Body of pancreas (tissue), 4 donors: ENCODE measurements at regions not wholly inside any gene's neighbourhood (a gene's known extent, or its start where the extent isn't known, plus 50 kb on each side); places are given as distances from the start of the nearest gene placed in this dataset.

Experiments used
- ATAC-seq: fragments of 150-250 bp; one replicate; pipeline ENCODE4 v1.9.1; 2016
- DNase-seq, 4 donors: peaks; one replicate each; pipeline ENCODE4 v3.0.0-alpha.2; 2019
- H3K27ac ChIP-seq, 4 donors: fragments of 200-600 bp; sonication (generic); 1 replicate in 3 of 4; 2 replicates in 1 of 4; pipeline versions ENCODE4 v1.5.1 to v1.6.1; 2016 to 2019; ENCODE audit warnings: mild to moderate bottlenecking in 1 of 4, mixed read lengths in 1 of 4, moderate library complexity in 1 of 4
- H3K27me3 ChIP-seq, 2 donors: fragments of 200-600 bp; sonication (generic); one replicate each; pipeline ENCODE4 v1.6.0; 2016; ENCODE audit warnings: mild to moderate bottlenecking in 1 of 2
- H3K36me3 ChIP-seq, 2 donors: fragments of 200-600 bp; sonication (generic); replicated peaks in 1 of 2; 2 replicates each; pipeline ENCODE4 v1.5.1; 2016; ENCODE audit warnings: low read depth in 2 of 2; ENCODE audit not compliant: insufficient read depth in 1 of 2
- H3K4me1 ChIP-seq: fragments of 200-600 bp; sonication (generic); one replicate; pipeline ENCODE4 v1.6.0; 2016
- H3K4me3 ChIP-seq, 2 donors: fragments of 200-600 bp; sonication (generic); 1 replicate in 1 of 2; 2 replicates in 1 of 2; pipeline ENCODE4 v1.5.1; 2016 to 2019
- H3K9me3 ChIP-seq, 3 donors: fragments of 200-600 bp; sonication (generic); 1 replicate in 2 of 3; 2 replicates in 1 of 3; pipeline ENCODE4 v1.5.1; 2016
- CTCF ChIP-seq, 7 experiments: fragments of 450-650 bp in 4 of 7; fragments of 200-600 bp in 3 of 7; sonication (generic) in 3 of 7; IDR thresholded peaks; one replicate each; pipeline ENCODE4 v1.5.1; 2016 to 2019; ENCODE audit warnings: antibody characterized with exemption in 7 of 7
- POLR2A ChIP-seq, 3 donors: fragments of 450-650 bp; IDR thresholded peaks; one replicate each; pipeline ENCODE4 v1.6.1; 2016; ENCODE audit warnings: antibody characterized with exemption in 3 of 3, mild to moderate bottlenecking in 2 of 3
- WGBS, 2 donors: methylation state at CpG; one replicate each; pipeline ENCODE4 v1.1.5; 2017; 5-methylcytosine and 5-hydroxymethylcytosine counted together
- intact Hi-C: fragments of 100-400 bp; cut with DNase I; formaldehyde crosslinking; loops from one replicate; pipeline ENCODE4 v1.15.1; 2023

DNA sequence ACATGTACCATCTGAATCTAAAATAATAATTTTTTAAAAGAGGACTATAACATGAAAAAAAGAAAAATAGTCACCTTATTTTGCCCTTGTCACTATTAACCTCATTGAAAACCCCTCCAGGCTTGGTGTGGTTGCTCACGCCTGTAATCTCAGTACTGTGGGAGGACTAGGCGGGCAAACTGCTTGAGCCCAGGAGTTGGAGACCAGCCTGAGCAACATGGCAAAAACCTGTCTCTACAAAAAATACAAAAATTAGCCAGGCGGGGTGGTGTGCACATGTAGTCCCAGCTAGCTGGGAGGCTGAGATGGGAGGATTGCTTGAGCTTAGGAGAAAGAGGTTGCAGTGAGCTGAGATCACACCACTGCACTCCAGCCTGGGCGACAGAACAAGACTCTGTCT lies 126.3 kb upstream of the KRAS start:
- Histone ChIP-seq H3K9me3 (no peaks in the 10 kb centered on the region), H3K36me3 (no peaks in the 10 kb centered on the region), H3K4me3 (no peak overlapping the region), H3K27ac (no peak overlapping the region), H3K4me1 (no peaks in the 10 kb centered on the region), H3K27me3 (no peaks in the 10 kb centered on the region)
- 87 to 94% methylated on average over 4 of the region's 4 CpGs for WGBS, 2 donors
- intact Hi-C loops: no loop called here
- DNase-seq: no peak
- ATAC-seq: no peak
- TF ChIP-seq POLR2A (IDR thresholded peaks at IDR 0.05): no peak
- TF ChIP-seq CTCF (IDR thresholded peaks at IDR 0.05): no peak

DNA sequence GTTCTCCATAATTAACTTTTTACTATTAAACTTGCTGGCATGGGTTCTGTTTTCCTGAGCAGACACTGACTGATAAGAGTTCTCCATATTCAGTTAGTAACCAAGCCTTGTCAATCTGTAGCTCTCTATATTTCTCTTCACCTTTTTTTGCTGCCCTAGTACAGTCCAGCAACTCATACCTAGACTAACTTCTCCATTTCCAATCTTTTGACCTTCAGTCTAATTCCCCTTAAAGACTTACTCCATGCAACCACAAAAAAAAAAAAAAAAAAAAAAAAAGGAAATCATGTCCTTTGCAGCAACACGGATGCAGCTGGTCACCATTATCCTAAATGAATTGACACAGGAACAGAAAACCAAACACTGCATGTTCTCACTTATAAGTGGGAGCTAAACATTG lies 125.7 kb upstream of the KRAS start:
- Histone ChIP-seq H3K4me1 (no peaks in the 10 kb centered on the region), H3K4me3 (no peak overlapping the region), H3K36me3 (no peaks in the 10 kb centered on the region), H3K9me3 (no peaks in the 10 kb centered on the region), H3K27me3 (no peaks in the 10 kb centered on the region), H3K27ac (no peak overlapping the region)
- intact Hi-C loops: no loop called here
- WGBS, 2 donors: 18 to 23% methylated on average over 1 of the region's 1 CpG
- no peak for ATAC-seq
- TF ChIP-seq CTCF (IDR thresholded peaks at IDR 0.05) (no peak), POLR2A (IDR thresholded peaks at IDR 0.05) (no peak)
- no peak for DNase-seq

DNA sequence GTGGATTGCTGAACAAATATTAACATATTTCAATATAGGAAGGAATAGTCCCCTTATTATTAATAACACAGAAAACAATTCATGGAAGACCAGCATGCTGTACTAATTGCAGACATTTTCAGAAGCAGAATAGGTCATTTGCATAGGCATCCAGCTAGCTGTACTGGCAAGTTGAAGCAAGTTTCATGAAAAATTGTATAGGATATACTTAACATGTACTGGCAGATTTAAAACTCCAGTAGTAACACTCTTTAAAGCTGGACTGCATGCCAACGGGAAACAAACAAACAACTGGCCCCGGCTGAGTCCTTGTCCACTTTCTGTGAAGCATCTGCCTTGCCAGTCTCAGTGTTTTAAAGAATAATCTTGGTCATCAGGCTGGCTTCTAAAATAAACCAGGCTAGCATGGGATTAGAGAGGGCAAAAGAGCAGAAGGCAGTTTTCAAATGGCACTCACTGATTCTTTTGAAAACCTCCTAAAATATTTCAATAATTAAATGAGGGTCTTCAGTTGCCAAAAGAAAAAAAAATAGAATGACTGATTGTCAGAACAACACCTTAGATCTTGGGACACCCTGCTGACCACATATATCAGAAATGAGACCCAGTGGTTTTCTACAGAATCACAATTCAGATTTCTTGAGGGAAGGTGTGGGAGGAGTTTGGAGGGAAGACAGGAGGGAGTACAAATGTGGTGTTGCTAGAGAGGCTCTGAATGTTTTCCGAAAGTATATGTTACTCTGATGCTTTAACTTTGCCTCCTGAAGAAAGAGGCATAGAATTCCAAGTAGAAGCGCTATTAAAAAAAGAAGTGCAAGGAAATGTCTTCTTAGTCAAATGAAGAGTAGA lies 122.5 kb upstream of the KRAS start:
- TF ChIP-seq POLR2A (IDR thresholded peaks at IDR 0.05): no peak
- no peak for TF ChIP-seq CTCF (IDR thresholded peaks at IDR 0.05)
- H3K4me3 ChIP-seq: no peak overlapping the region
- H3K9me3 ChIP-seq: no peaks in the 10 kb centered on the region
- DNase-seq: no peak
- intact Hi-C loops: no loop called here
- H3K27ac ChIP-seq: no peak overlapping the region
- 72 to 79% methylated on average over 4 of the region's 4 CpGs for WGBS, 2 donors
- no peaks in the 10 kb centered on the region for H3K36me3 ChIP-seq
- no peak for ATAC-seq
- H3K27me3 ChIP-seq: no peaks in the 10 kb centered on the region
- H3K4me1 ChIP-seq: no peaks in the 10 kb centered on the region

GRCh38 chr12:25372002-25372401 lies 121.3 kb upstream of the KRAS start:
- H3K27me3 ChIP-seq: no peaks in the 10 kb centered on the region
- ATAC-seq (no peak), DNase-seq (no peak)
- intact Hi-C loops: no loop called here
- H3K4me1 ChIP-seq: no peaks in the 10 kb centered on the region
- no peak for TF ChIP-seq CTCF (IDR thresholded peaks at IDR 0.05)
- no peak for TF ChIP-seq POLR2A (IDR thresholded peaks at IDR 0.05)
- H3K9me3 ChIP-seq: no peaks in the 10 kb centered on the region
- no peaks in the 10 kb centered on the region for H3K36me3 ChIP-seq
- H3K27ac ChIP-seq: no peak overlapping the region
- H3K4me3 ChIP-seq: no peak overlapping the region

- no peak overlapping the region for H3K27ac ChIP-seq
- TF ChIP-seq CTCF (IDR thresholded peaks at IDR 0.05) (no peak), POLR2A (IDR thresholded peaks at IDR 0.05) (no peak)
- H3K4me3 ChIP-seq: no peak overlapping the region
- no peaks in the 10 kb centered on the region for H3K36me3 ChIP-seq
- H3K4me1 ChIP-seq: no peaks in the 10 kb centered on the region
- H3K27me3 ChIP-seq: no peaks in the 10 kb centered on the region
- ATAC-seq (no peak), DNase-seq (no peak)
- H3K9me3 ChIP-seq: no peaks in the 10 kb centered on the region
- intact Hi-C loops: no loop called here
Measured at GRCh38 chr12:25368557-25368956, 117.8 kb upstream of the KRAS start.
